Kidney epithelial cell (primary cell): ENCODE measurements at regions not wholly inside any gene's neighbourhood (a gene's known extent, or its start where the extent isn't known, plus 50 kb on each side); places are given as distances from the start of the nearest gene placed in this dataset.

ENCODE experiments used
- DNase-seq: peaks from one replicate; pipeline ENCODE4 v3.0.0-alpha.2; 2010; ENCODE audit warnings: low read depth
- H3K27me3 ChIP-seq: 2 replicates; pipeline ENCODE4 v1.6.0; 2011; ENCODE audit warnings: low read length; ENCODE audit not compliant: control insufficient read depth, insufficient read depth
- H3K36me3 ChIP-seq: 2 replicates; pipeline ENCODE4 v1.5.1; 2011; ENCODE audit warnings: low read length; ENCODE audit not compliant: control insufficient read depth, insufficient read depth
- H3K4me3 ChIP-seq: 2 replicates; pipeline ENCODE4 v1.5.1; 2011; ENCODE audit warnings: low read depth, mild to moderate bottlenecking, control low read depth, low read length
- CTCF ChIP-seq: IDR thresholded peaks from 2 replicates; pipeline ENCODE4 v1.5.1; 2011; ENCODE audit warnings: mild to moderate bottlenecking, moderate library complexity, low read length, control low read depth, inconsistent platforms; ENCODE audit not compliant: insufficient read depth, poor library complexity, severe bottlenecking

GRCh38 chr13:74444161-74444571 is 310.0 kb upstream of the KLF12 start:
- H3K27me3 ChIP-seq: no peaks in the 10 kb centered on the region
- no peak for TF ChIP-seq CTCF
- no peak for DNase-seq
- no peaks in the 10 kb centered on the region for H3K36me3 ChIP-seq
- no peak overlapping the region for H3K4me3 ChIP-seq

- no peak for TF ChIP-seq CTCF
- Histone ChIP-seq H3K27me3 (no peaks in the 10 kb centered on the region), H3K36me3 (no peaks in the 10 kb centered on the region), H3K4me3 (no peak overlapping the region)
- DNase-seq: peak; percentile 38
Observed at GRCh38 chr13:74443631-74444030, 309.4 kb upstream of the KLF12 start.

- DNase-seq: no peak
- TF ChIP-seq CTCF: no peak
- Histone ChIP-seq H3K27me3 (no peaks in the 10 kb centered on the region), H3K4me3 (no peak overlapping the region), H3K36me3 (no peaks in the 10 kb centered on the region)
Observed at GRCh38 chr13:74442751-74443150, 308.5 kb upstream of the KLF12 start.

- no peak overlapping the region for H3K4me3 ChIP-seq
- no peak for DNase-seq
- no peaks in the 10 kb centered on the region for H3K36me3 ChIP-seq
- H3K27me3 ChIP-seq: no peaks in the 10 kb centered on the region
- no peak for TF ChIP-seq CTCF
Observed at GRCh38 chr13:74438901-74439300, 304.7 kb upstream of the KLF12 start.

- Histone ChIP-seq H3K4me3 (no peak overlapping the region), H3K27me3 (no peaks in the 10 kb centered on the region), H3K36me3 (no peaks in the 10 kb centered on the region)
- no peak for TF ChIP-seq CTCF
- no peak for DNase-seq
Observed at GRCh38 chr13:74434782-74435181, 300.6 kb upstream of the KLF12 start.

- Histone ChIP-seq H3K4me3 (no peak overlapping the region), H3K27me3 (no peaks in the 10 kb centered on the region), H3K36me3 (no peaks in the 10 kb centered on the region)
- DNase-seq: no peak
- no peak for TF ChIP-seq CTCF
Observed at GRCh38 chr13:74424455-74424854, 290.3 kb upstream of the KLF12 start.
